GM12878 (cell line): ENCODE measurements at regions not wholly inside any gene's neighbourhood (a gene's known extent, or its start where the extent isn't known, plus 50 kb on each side); places are given as distances from the start of the nearest gene placed in this dataset.

ENCODE experiments used
- ATAC-seq: fragments of 200-7000 bp; cut with Tn5 transposase; 3 replicates; pipeline ENCODE4 v1.9.1; 2020; ENCODE audit warnings: mild to moderate bottlenecking, moderate library complexity
- BruUV-seq: library from RNA; stranded (reverse); fragments of 400-500 nt; replicated peaks from 2 replicates; lab custom pipeline; 2021; lab: Mats Ljungman, UMichigan
- CTCF ChIA-PET: fragments of 300-600 bp; sonication (Branson Sonifier 250); formaldehyde crosslinking; extraction: SDS; loops from one replicate; lab custom pipeline; 2021; ENCODE audit warnings: inconsistent platforms; lab: Yijun Ruan, JAX
- POLR2A ChIA-PET: fragments of 350-600 bp; formaldehyde crosslinking; extraction: SDS; loops from one replicate; lab custom pipeline; 2021; ENCODE audit warnings: inconsistent platforms; lab: Charles Lee
- RAD21 ChIA-PET: fragments of 300-600 bp; sonication (Branson Sonifier 250); formaldehyde crosslinking; loops from one replicate; lab custom pipeline; 2023; ENCODE audit warnings: antibody characterized with exemption; ENCODE audit not compliant: unreplicated experiment; lab: Charles Lee
- SMC1A ChIA-PET: fragments of 300-600 bp; sonication (Branson Sonifier 250); formaldehyde crosslinking; loops from one replicate; lab custom pipeline; 2023; ENCODE audit not compliant: unreplicated experiment, uncharacterized antibody; lab: Charles Lee
- DNase-seq: peaks from one replicate; pipeline ENCODE4 v3.0.0-alpha.2; 2011; ENCODE audit warnings: low read depth, low spot score
- FAIRE-seq: peaks from 3 replicates; lab custom pipeline; 2011; peaks lifted over from hg19 to GRCh38; lab: Jason Lieb, UNC
- H2AFZ ChIP-seq: 2 replicates; pipeline ENCODE4 v1.6.0; 2011; ENCODE audit warnings: low read depth, low read length, control low read depth; ENCODE audit not compliant: control insufficient read depth
- H3K27ac ChIP-seq: 2 replicates; pipeline ENCODE4 v1.5.1; 2011; ENCODE audit warnings: control low read depth; ENCODE audit not compliant: control insufficient read depth, insufficient read depth
- H3K27me3 ChIP-seq, 2 experiments: replicated peaks in 1 of 2; 2 replicates each; pipeline versions ENCODE4 v1.6.0 to v1.6.1; 2011; ENCODE audit warnings: low read length in 1 of 2; ENCODE audit not compliant: control insufficient read depth in 2 of 2, insufficient read depth in 2 of 2
- H3K36me3 ChIP-seq, 2 experiments: 2 replicates each; pipeline ENCODE4 v1.5.1; 2011; ENCODE audit warnings: low read length in 1 of 2; ENCODE audit not compliant: control insufficient read depth in 2 of 2, insufficient read depth in 2 of 2
- H3K4me1 ChIP-seq: 2 replicates; pipeline ENCODE4 v1.6.1; 2011; ENCODE audit warnings: mild to moderate bottlenecking, low read length, moderate library complexity, mixed read lengths; ENCODE audit not compliant: control insufficient read depth, insufficient read depth
- H3K4me2 ChIP-seq: 2 replicates; pipeline ENCODE4 v1.6.0; 2011; ENCODE audit warnings: control low read depth; ENCODE audit not compliant: control insufficient read depth, insufficient read depth
- H3K4me3 ChIP-seq: fragments of 200-600 bp; sonication (generic); 2 replicates; pipeline ENCODE4 v1.5.1; 2016
- H3K79me2 ChIP-seq: 2 replicates; pipeline ENCODE4 v1.6.0; 2011; ENCODE audit warnings: low read length; ENCODE audit not compliant: control insufficient read depth, insufficient read depth
- H3K9ac ChIP-seq: 2 replicates; pipeline ENCODE4 v1.8.0; 2011; ENCODE audit warnings: low read length, control low read depth, mixed read lengths; ENCODE audit not compliant: control insufficient read depth, insufficient read depth
- H3K9me3 ChIP-seq: replicated peaks from 3 replicates; pipeline ENCODE4 v1.5.1; 2011; ENCODE audit warnings: mild to moderate bottlenecking, low read length; ENCODE audit not compliant: control insufficient read depth, insufficient read depth
- H4K20me1 ChIP-seq: 2 replicates; pipeline ENCODE4 v1.6.0; 2011; ENCODE audit not compliant: control insufficient read depth, insufficient read depth
- CREM ChIP-seq: IDR thresholded peaks from 2 replicates; pipeline ENCODE4 v1.6.1; 2014; ENCODE audit warnings: antibody characterized with exemption, low read depth
- FOXM1 ChIP-seq: IDR thresholded peaks from 2 replicates; pipeline ENCODE4 v1.6.1; 2012; ENCODE audit warnings: low read depth, mild to moderate bottlenecking, inconsistent platforms, low read length, moderate library complexity
- KLF5 ChIP-seq: fragments of 450-650 bp; IDR thresholded peaks from 2 replicates; pipeline ENCODE4 v1.6.1; 2014; ENCODE audit warnings: mild to moderate bottlenecking; ENCODE audit not compliant: partially characterized antibody
- POLR2AphosphoS2 ChIP-seq: IDR thresholded peaks from 2 replicates; pipeline ENCODE4 v1.6.1; 2011; ENCODE audit warnings: low read depth, mild to moderate bottlenecking, low read length, improper control_type of control experiment, moderate library complexity
- RAD21 ChIP-seq: IDR thresholded peaks from 2 replicates; pipeline ENCODE4 v1.6.1; 2011; ENCODE audit warnings: mild to moderate bottlenecking, low read depth, low read length, moderate library complexity; ENCODE audit not compliant: insufficient read depth
- SMC3 ChIP-seq: IDR thresholded peaks from 2 replicates; pipeline ENCODE4 v1.6.1; 2011; ENCODE audit warnings: low read length, improper control_type of control experiment, borderline replicate concordance
- YBX1 ChIP-seq: fragments of 450-650 bp; IDR thresholded peaks from 2 replicates; pipeline ENCODE4 v1.6.1; 2016; ENCODE audit warnings: antibody characterized with exemption
- ZNF24 ChIP-seq: fragments of 450-650 bp; IDR thresholded peaks from 2 replicates; pipeline ENCODE4 v1.6.1; 2017; ENCODE audit warnings: antibody characterized with exemption, mild to moderate bottlenecking
- WGBS: methylation state at CpG from one replicate; pipeline ENCODE4 v1.1.6; 2016; ENCODE audit warnings: low lambda C conversion rate; ENCODE audit not compliant: insufficient replicate concordance, insufficient coverage; ENCODE audit errors: missing lambda C conversion rate; 5-methylcytosine and 5-hydroxymethylcytosine counted together
- in situ Hi-C: fragments of 300-500 bp; cut with MboI; formaldehyde crosslinking; loops from 9 replicates; pipeline ENCODE4 v1.14.3; 2018; ENCODE audit warnings: mixed read lengths
- intact Hi-C: fragments of 100-400 bp; cut with micrococcal nuclease; formaldehyde crosslinking; loops from one replicate; pipeline ENCODE4 v1.14.2; 2022; ENCODE audit not compliant: unreplicated experiment
- TF ChIP-seq, protein P1 (sequence below): fragments of 450-650 bp; IDR thresholded peaks from 2 replicates; pipeline ENCODE4 v1.6.1; 2017; ENCODE audit warnings: mild to moderate bottlenecking, low read depth, inconsistent platforms; ENCODE audit not compliant: poor library complexity, severe bottlenecking
- TF ChIP-seq, protein P2 (sequence below): fragments of 450-650 bp; IDR thresholded peaks from 2 replicates; pipeline ENCODE4 v1.6.1; 2017; ENCODE audit warnings: low read depth, mild to moderate bottlenecking, moderate library complexity
- TF ChIP-seq, protein P3 (sequence below), 3 experiments: IDR thresholded peaks in 2 of 3; conservative IDR thresholded peaks in 1 of 3; 2 replicates each; pipeline ENCODE4 v1.5.1; 2011; ENCODE audit warnings: low read depth in 3 of 3, low read length in 3 of 3, mild to moderate bottlenecking in 3 of 3, control low read depth in 2 of 3, moderate library complexity in 2 of 3, inconsistent platforms in 1 of 3, mixed read lengths in 1 of 3; ENCODE audit not compliant: control insufficient read depth in 2 of 3, insufficient read depth in 1 of 3; ENCODE audit errors: extremely low read depth in 1 of 3

GRCh38 chr5:122703203-122703602 is 71.7 kb upstream of the SNX2 start (continued):
- TF ChIP-seq, protein P1, sequence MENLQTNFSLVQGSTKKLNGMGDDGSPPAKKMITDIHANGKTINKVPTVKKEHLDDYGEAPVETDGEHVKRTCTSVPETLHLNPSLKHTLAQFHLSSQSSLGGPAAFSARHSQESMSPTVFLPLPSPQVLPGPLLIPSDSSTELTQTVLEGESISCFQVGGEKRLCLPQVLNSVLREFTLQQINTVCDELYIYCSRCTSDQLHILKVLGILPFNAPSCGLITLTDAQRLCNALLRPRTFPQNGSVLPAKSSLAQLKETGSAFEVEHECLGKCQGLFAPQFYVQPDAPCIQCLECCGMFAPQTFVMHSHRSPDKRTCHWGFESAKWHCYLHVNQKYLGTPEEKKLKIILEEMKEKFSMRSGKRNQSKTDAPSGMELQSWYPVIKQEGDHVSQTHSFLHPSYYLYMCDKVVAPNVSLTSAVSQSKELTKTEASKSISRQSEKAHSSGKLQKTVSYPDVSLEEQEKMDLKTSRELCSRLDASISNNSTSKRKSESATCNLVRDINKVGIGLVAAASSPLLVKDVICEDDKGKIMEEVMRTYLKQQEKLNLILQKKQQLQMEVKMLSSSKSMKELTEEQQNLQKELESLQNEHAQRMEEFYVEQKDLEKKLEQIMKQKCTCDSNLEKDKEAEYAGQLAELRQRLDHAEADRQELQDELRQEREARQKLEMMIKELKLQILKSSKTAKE = no peak

DNA sequence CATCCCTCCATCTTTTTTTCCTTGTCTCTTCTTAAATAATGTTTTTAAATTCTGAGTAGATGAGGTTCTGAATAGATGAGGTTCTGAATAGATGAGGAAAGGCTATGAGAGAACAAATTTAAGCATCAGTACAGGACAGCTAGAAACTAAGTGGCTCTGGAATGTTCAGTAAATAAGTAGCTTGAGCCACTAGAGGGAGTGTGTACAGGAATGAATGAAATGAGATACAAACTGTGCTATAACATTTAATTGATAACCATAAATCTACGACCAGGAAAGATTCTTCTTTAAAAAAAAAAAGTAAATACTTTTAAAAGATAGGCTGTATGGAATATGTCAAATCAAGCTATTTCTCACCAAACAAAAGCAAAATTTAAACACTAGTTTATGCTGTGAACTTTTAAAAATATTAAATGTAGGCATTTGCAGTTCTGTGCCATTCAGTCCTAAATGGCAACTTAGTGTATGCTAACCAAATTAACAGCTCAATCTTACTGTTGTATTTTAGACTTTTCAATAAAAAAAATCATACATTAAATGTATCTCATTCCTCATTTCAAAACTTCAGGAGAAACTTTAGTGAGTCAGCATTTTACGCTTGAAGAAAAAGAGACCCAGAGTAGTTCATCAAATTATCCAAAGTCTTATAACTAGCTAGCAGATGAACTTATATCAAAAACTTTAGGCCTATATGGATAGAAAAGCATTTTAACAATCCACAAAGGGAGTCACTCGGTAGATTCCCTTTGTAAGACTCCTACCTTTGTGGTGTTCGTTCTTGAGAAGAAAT is 70.4 kb upstream of the SNX2 start:
- POLR2A ChIA-PET = interaction anchor here (0.5 to 1.4 kb wide), 4 partner anchors 15 to 106 kb away, joined by 3 read pairs; partner anchors contain the start of gene SNX2
- Histone ChIP-seq H3K27ac (no peak overlapping the region), H2AFZ (no peak overlapping the region), H3K27me3 (no peaks in the 10 kb centered on the region), H3K4me1 (peaks cover 21% of the 10 kb centered on the region), H3K4me2 (no peak overlapping the region), H3K4me3 (no peak overlapping the region), H3K9me3 (no peaks in the 10 kb centered on the region), H4K20me1 (no peaks in the 10 kb centered on the region), H3K9ac (no peak overlapping the region), H3K79me2 (no peaks in the 10 kb centered on the region), H3K36me3 (no peaks in the 10 kb centered on the region)
- intact Hi-C loops (loop anchor here (5.0 kb wide), 3 partner anchors 53 to 298 kb away; partner anchors contain the start of gene SNX2), in situ Hi-C loops (no loop called here)
- SMC1A ChIA-PET = interaction anchor here (0.8 to 3.0 kb wide), 19 partner anchors 9 to 280 kb away, joined by 3 to 20 read pairs (median 4); partner anchors contain the start of gene SNX2
- RAD21 ChIA-PET = interaction anchor here (0.7 to 1.4 kb wide), 8 partner anchors 9 to 140 kb away, joined by 3 to 5 read pairs (median 4); no protein-coding TSS in a partner anchor
- FAIRE-seq (peak; percentile 91), ATAC-seq (peak; percentile 34), DNase-seq (no peak)
- 70% methylated on average over 4 of the region's 4 CpGs for WGBS
- CTCF ChIA-PET = interaction anchor here (0.6 to 4.4 kb wide), 31 partner anchors 9 to 902 kb away, joined by 3 to 33 read pairs (median 5); partner anchors contain the start of gene SNX2
- TF ChIP-seq POLR2AphosphoS2 = no peak
- TF ChIP-seq, protein P2, sequence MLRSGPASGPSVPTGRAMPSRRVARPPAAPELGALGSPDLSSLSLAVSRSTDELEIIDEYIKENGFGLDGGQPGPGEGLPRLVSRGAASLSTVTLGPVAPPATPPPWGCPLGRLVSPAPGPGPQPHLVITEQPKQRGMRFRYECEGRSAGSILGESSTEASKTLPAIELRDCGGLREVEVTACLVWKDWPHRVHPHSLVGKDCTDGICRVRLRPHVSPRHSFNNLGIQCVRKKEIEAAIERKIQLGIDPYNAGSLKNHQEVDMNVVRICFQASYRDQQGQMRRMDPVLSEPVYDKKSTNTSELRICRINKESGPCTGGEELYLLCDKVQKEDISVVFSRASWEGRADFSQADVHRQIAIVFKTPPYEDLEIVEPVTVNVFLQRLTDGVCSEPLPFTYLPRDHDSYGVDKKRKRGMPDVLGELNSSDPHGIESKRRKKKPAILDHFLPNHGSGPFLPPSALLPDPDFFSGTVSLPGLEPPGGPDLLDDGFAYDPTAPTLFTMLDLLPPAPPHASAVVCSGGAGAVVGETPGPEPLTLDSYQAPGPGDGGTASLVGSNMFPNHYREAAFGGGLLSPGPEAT = no peak
- TF ChIP-seq KLF5 = no peak
- TF ChIP-seq, protein P3, sequence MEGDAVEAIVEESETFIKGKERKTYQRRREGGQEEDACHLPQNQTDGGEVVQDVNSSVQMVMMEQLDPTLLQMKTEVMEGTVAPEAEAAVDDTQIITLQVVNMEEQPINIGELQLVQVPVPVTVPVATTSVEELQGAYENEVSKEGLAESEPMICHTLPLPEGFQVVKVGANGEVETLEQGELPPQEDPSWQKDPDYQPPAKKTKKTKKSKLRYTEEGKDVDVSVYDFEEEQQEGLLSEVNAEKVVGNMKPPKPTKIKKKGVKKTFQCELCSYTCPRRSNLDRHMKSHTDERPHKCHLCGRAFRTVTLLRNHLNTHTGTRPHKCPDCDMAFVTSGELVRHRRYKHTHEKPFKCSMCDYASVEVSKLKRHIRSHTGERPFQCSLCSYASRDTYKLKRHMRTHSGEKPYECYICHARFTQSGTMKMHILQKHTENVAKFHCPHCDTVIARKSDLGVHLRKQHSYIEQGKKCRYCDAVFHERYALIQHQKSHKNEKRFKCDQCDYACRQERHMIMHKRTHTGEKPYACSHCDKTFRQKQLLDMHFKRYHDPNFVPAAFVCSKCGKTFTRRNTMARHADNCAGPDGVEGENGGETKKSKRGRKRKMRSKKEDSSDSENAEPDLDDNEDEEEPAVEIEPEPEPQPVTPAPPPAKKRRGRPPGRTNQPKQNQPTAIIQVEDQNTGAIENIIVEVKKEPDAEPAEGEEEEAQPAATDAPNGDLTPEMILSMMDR (IDR thresholded peaks at IDR 0.05 in 2 of 3, conservative IDR thresholded peaks at IDR 0.05 in 1 of 3; ENCODE audit: control insufficient read depth in 2 of 3, extremely low read depth in 1 of 3, insufficient read depth in 1 of 3, low read depth in 3 of 3, low read length in 3 of 3) = peak; percentile 51 to 58 (median 52); a peak in 5 of 6 replicates
- peak; percentile 45; the same call in 1 of the 2 replicates for TF ChIP-seq SMC3
- no peak for TF ChIP-seq YBX1
- TF ChIP-seq ZNF24 = peak; percentile 90
- TF ChIP-seq FOXM1 = no peak
- no peak for TF ChIP-seq CREM
- peak; percentile 60 for TF ChIP-seq RAD21
- BruUV-seq = no TSS peak
